Coronary artery (tissue), 2 donors: ENCODE measurements at regions not wholly inside any gene's neighbourhood (a gene's known extent, or its start where the extent isn't known, plus 50 kb on each side); places are given as distances from the start of the nearest gene placed in this dataset.

Experiments used
- DNase-seq: peaks from one replicate; pipeline ENCODE4 v3.0.0-alpha.2; 2017; ENCODE audit warnings: low spot score
- H3K27ac ChIP-seq, 2 donors: fragments of 200-600 bp; sonication (generic); one replicate each; pipeline ENCODE4 v1.5.1; 2016 to 2019
- H3K4me3 ChIP-seq: fragments of 200-600 bp; sonication (generic); 2 replicates; pipeline ENCODE4 v1.5.1; 2016; ENCODE audit warnings: mild to moderate bottlenecking, moderate library complexity
- CTCF ChIP-seq: fragments of 200-600 bp; sonication (generic); IDR thresholded peaks from one replicate; pipeline ENCODE4 v1.5.1; 2019; ENCODE audit warnings: antibody characterized with exemption

- TF ChIP-seq CTCF, result no peak
- Histone ChIP-seq H3K27ac (no peak overlapping the region), H3K4me3 (no peak overlapping the region)
- no peak for DNase-seq
Measured at GRCh38 chr2:21484643-21485042, 360.9 kb downstream of the TDRD15 start.

GRCh38 chr2:21486445-21486844 lies 362.7 kb downstream of the TDRD15 start:
- TF ChIP-seq CTCF, result no peak
- H3K27ac ChIP-seq, result no peak overlapping the region
- DNase-seq, result no peak
- no peak overlapping the region for H3K4me3 ChIP-seq

- DNase-seq, result no peak
- Histone ChIP-seq H3K27ac (no peak overlapping the region), H3K4me3 (no peak overlapping the region)
- TF ChIP-seq CTCF, result no peak
Measured at GRCh38 chr2:21489080-21489479, 365.3 kb downstream of the TDRD15 start.

- no peak for DNase-seq
- no peak for TF ChIP-seq CTCF
- no peak overlapping the region for H3K27ac ChIP-seq
- no peak overlapping the region for H3K4me3 ChIP-seq
Measured at GRCh38 chr2:21498016-21498415, 374.2 kb downstream of the TDRD15 start.

- no peak for DNase-seq
- no peak overlapping the region for H3K4me3 ChIP-seq
- no peak overlapping the region for H3K27ac ChIP-seq
- no peak for TF ChIP-seq CTCF
Measured at GRCh38 chr2:21500401-21500945, 376.7 kb downstream of the TDRD15 start.

GRCh38 chr2:21501376-21502027 lies 377.7 kb downstream of the TDRD15 start:
- Histone ChIP-seq H3K27ac (no peak overlapping the region), H3K4me3 (no peak overlapping the region)
- no peak for TF ChIP-seq CTCF
- DNase-seq, result no peak

- DNase-seq, result no peak
- H3K4me3 ChIP-seq, result no peak overlapping the region
- no peak for TF ChIP-seq CTCF
- H3K27ac ChIP-seq, result no peak overlapping the region
Measured at GRCh38 chr2:21515903-21516302, 392.1 kb downstream of the TDRD15 start.
